ENCODE measurements at regions not wholly inside any gene's neighbourhood (a gene's known extent, or its start where the extent isn't known, plus 50 kb on each side); places are given as distances from the start of the nearest gene placed in this dataset.
"Not testable (repeated sequence)": the region's sequence is repeated elsewhere in the genome, so short reads cannot be mapped to it uniquely, and the experiment has no call there.

DNA sequence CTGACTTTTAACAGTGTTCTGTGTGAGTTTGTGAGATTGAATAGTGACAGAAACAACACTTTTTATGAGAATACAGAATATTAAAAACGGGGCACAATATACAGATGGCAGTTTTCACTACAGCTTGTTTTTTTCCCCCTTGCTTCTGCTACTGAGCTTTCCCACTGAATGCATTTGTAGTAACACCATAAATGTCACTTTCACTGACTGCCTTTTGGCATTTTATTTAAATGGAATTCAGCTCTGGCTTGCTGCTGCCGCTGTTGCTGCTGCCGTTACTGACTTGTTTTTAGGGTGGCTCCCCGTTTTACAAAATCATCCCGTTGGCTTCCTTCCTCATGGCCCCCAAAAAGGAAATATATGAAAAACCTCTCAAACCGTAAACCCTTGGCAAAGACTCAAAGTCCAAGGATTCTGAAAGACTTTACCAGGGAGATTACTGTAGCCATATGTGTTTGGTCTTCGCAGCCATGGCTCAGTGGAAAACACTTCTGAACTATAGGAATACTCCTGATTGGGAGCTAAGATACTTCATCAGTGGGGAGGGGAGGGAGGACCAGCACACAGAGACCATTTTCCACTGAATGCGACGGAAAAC, 151.0 kb downstream of the NUF2 start:
- DNase-seq (ENCODE audit: low read depth), result no peak

DNA sequence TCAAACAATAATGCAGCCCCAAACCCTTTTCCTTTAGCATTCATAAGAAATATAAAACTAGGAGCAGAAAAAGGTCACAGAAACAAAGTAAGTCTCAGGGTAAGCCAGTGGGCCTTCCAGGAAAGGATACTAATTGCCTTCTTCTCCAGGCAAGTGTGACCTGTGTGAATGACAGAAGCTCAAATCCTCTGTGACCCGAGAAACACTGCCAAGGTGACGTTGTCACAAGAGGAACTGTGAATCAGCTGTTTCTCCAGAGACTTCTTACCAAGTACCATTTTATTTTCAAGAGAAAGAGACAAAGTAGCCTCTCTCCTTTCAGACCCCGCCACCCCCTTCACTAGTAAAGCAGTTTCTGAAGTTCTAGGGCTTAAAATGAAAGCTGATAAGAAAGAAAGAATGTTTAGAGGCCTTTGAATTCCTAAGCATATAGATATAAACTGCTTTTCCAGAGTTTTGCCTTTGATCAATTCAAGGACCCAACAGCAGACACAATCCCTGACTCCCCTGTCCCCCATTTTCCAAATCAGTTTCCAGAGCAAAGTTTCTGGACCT, 155.6 kb downstream of the NUF2 start:
- no peak for DNase-seq (ENCODE audit: low read depth)

DNA sequence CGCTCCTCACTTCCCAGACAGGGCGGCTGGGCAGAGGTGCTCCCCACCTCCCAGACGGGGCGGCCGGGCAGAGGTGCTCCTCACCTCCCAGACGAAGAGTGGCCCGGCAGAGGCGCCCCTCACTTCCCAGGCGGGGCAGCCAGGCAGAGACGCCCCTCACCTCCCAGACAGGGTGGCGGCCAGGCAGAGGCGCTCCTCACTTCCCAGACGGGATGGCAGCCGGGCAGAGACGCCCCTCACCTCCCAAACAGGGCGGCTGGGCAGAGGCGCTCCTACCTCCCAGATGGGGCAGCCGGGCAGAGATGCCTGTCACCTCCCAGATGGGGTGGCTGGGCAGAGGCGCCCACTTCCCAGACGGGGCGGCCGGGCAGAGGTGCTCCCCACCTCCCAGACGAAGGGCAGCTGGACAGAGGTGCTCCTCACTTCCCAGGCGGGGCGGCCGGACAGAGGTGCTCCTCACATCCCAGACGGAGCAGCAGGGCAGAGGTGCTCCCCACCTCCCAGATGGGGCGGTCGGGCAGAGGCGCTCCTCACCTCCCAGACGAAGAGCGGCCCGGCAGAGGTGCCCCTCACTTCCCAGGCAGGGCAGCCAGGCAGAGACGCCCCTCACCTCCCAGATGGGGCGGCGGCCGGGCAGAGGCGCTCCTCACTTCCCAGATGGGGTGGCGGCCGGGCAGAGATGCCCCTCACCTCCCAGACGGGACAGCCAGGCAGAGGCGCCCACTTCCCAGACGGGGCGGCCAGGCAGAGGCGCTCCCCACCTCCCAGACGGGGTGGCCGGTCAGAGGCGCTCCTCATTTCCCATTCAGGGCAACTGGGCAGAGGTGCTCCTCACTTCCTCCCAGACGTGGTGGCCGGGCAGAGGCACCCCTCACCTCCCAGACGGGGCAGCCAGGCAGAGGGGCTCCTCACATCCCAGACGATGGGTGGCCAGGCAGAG, 176.9 kb downstream of the NUF2 start:
- DNase-seq (ENCODE audit: low read depth), result not testable (repeated sequence)

DNA sequence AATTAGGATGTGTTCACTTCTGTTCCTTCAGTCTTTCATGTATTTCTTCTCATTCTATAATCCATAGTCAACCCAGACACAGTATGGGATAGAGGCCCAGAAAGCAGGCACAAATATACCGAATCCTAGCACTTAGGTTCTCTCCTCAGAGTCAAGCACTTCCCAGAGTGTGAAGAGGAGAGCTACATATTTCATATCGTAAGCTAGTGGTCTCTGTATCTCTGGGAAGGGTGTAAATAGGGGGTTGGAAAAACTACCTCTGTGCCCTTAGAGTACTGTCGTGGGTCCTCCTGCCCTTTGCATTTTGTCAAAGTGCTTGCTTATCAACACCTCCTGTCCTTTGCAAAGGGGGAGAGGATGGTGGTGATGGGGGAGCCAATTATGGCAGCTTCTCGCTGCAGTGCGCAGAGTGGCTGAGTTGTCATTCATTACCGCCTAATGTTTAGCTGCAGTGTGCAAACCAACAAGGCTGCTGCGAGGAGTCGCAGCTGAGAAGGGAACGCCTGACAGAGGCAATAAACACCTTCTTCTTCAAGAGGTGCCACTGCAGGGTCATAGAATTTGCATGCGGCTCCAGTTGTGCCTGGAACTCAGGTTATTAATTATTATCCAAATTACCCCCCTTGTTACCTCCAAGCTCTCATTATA, 182.7 kb downstream of the NUF2 start:
- DNase-seq (ENCODE audit: low read depth), result no peak

DNA sequence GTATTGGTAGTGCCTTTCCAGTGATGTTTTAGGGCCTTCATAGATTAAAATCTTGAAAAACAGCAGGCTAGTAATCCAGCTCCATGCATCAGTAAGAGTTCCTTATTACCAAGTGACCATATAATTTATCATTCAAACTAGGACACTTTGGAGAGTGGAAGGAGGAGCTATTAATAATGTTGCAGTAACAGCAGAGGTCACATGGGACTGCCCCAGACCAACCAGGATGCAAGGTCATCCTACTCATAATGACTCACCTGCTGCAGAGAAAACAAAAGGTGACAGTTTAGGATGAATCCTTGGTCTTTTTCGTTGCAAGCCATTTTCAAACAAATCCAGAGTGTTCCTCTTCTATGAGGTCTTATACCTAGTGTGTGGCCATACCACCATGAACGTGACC, 187.4 kb downstream of the NUF2 start:
- DNase-seq (ENCODE audit: low read depth), result peak; percentile 51

DNA sequence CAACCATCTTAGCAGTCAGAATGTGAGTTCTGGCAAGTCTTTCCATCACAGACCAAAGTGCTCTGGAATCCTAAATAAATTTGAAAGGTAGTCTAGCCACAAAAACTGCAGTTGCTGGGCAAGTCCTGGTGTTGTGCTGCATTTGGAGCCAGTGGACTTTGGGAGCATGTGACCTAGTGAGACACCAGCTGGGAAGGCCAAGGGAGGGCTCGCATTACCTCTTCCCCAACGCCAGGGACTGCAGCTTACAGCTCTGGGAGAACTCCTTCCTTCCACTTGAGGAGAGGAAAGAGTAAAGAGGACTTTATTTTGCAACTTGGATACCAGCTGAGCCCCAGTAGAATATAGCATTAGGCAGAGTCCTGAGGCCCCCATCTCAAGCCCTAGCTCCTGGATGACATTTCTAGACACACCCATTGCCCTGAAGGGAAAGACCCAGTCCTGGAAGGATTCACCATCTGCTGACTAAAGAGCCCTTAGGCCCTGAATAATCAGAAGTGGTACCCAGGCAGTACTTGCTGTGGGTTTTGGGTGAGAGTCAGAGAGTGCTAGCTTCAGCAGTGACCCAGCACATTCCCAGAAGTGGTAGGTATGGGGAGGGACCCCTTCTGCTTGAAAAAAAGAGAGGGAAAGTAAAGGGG, 190.7 kb downstream of the NUF2 start:
- no peak for DNase-seq (ENCODE audit: low read depth)

DNA sequence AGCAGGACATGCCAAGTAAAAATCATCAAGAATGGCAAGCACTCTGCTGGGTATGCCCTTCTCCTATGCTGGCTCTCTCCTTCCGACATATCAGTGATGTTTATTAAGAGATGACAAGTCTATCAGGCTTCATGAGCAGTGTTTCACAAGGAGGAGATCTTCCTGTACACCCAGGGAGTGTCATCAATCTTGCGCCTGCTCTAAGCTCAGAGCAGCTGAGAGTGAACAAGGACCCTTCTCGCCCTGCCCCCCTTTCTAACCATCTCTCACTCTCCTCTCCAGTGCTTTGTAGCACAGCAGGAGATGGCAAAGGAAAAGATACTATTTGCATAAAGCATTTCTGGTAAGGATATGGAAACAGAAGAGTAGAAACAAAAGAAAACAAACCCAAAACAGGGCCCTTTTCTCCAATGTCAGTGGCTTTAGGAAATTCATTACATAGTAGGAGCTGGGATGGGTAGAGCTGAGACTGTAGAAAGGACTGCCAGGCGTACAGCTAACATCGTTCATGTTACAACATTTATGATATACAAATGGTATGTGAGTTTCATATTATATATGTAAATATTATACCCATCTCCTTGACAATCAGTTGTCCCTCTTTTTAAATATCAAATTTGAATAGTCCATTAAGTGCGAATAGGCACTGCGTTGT, 201.7 kb downstream of the NUF2 start:
- no peak for DNase-seq (ENCODE audit: low read depth)

DNA sequence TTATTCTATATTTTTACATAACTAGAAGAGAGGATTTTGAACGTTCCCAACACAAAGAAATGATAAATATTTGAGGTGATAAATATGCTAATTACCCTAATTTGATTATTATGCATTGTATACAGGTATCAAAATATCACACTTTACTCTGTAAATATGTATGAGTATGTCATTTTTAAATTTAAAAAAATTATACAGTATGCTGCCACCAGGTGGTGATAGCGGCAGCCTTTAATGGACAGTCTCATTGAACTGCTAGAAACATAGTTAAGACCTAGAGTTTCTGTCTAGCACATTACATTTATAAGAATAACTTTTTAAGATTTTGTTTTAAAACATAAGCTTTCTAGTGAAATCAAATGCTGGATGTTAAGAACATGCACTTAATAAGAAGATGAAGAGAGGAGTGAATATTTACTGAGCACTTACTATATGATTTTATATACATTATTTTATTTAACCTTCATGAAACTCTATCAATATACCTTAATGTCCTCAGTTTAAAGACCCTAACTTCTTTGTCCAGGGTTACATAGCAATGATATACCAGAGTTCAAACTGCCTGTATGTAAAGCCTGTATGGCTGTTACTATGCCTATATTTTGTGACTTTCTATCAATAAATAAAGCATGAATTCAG, 207.1 kb downstream of the NUF2 start:
- no peak for DNase-seq (ENCODE audit: low read depth)

DNA sequence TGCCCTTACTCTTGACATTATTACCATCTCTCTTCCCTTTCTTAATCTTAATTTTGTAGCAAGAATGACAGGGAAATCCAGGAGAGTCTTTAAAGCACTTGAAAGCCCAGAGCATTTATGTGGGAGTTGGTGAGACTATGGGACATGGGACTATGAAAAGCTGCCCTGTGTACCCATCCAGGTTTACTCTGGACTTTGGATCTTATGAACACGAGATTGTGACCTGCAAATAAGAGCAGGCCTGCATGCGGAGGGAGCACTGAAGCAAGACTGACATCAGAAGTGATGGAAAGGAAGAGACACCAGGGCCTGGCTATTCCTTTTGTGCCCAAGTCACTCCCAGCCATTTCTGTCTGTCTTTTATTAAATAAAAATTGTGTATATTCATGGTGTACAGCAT, 209.6 kb downstream of the NUF2 start:
- DNase-seq (ENCODE audit: low read depth), result no peak

DNA sequence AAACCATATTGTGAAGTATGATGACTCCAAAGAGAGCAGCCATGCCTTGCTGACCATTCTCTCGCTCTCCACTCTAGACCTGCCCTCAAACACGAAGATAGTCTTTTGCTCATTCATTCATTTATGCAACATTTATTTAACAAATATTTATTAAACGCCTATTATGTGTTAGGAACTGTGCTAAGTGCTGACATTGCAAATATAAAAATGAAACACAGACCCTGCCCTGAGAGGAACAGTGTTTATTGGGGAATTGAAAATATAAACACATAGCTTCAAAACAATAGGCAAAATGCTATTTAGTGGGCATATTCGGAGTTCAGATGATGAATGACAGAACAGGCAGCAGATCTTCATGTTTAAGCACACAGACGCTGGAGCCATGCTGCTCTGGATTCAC, 213.6 kb downstream of the NUF2 start:
- no peak for DNase-seq (ENCODE audit: low read depth)

DNA sequence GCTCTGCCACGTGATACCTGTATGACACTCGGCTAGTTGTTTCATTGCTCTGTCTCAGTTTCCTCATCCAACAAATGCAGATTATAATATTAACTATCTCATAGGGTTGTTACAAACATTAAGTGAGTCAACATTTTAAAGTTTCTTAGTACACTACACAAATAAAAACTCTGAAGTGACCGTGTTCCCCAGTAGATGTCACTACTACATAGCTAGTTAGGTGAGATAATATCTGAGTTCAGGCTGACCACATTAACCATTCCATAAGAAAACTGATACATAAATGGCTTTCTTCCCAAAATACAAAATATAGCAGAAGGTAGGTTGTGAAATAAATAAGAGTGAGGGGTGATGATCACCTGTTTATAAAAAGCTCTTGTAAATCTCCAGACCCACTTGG, 214.1 kb downstream of the NUF2 start:
- peak; percentile 7 for DNase-seq (ENCODE audit: low read depth)

DNA sequence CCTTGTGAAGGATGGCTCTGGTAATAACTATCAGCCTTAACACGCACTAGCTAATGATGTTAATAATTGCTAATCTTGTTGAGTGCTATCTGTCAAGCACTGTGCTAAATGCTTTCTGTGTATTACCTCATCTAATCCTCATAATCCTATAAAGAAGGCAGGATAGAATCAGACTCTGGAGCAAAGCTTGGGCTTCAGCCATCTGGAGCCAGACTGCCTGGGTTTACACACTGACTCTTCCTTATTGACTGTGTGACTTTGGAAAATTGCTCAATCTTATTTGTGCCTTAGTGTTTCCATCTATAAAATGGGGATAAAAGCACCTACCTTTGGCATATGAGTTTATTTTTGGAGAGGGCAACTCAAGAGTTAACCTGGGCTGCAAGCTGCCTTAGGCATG, 216.1 kb downstream of the NUF2 start:
- no peak for DNase-seq (ENCODE audit: low read depth)

DNA sequence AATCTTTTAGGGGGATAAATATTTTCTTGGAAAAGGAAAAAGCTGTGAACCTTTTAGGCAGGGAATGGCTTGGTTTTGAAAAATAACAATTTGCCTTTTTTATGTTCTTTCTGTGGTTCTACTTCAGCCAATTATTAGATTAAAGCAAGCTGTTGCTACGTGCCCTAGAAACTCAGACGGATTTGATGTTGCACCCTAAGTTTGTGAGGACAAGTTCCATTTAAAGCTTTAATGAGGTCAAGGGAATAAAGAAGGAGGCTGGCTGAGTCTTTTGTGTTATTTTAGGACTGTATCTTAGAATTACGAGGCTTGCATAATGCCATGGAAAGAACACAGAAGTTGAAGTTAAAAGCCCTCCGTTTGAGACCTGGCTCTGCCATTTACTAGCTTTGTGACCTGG, 216.9 kb downstream of the NUF2 start:
- no peak for DNase-seq (ENCODE audit: low read depth)

DNA sequence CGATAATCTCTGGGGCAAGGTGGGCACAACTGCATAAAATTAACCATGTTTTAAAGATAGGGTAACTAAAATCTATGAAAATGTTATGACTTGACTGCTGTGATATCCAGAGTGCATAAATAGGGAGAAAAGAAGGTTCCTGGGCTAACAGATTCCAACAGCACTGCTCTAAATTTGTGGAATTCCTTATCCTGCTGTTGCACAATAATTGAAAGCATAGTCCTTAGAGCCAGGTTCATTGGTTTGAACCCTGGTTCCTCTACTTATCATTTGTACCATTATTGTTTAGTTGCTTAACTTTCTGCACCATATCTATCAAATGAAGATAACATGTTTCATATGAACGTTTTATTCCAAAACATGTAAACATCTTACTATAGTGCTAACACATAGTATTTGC, 219.0 kb downstream of the NUF2 start:
- no peak for DNase-seq (ENCODE audit: low read depth)

DNA sequence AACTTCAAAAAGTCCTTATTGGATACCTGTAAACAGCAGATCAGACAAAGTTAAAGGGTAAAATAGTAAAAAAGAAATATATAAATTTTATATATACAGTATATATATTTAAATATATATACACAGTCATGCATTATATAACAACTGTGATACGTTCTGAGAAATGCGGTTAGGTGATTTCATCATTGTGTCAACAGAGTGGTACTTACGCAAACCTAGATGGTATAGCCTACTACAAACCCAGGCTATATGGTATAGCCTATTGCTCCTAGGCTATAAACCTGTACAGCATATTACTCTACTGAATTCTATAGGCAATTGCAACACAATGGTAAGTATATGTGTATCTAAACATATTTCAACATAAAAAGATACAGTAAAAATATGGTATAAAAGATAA, 222.7 kb downstream of the NUF2 start:
- DNase-seq (ENCODE audit: low read depth), result no peak

DNA sequence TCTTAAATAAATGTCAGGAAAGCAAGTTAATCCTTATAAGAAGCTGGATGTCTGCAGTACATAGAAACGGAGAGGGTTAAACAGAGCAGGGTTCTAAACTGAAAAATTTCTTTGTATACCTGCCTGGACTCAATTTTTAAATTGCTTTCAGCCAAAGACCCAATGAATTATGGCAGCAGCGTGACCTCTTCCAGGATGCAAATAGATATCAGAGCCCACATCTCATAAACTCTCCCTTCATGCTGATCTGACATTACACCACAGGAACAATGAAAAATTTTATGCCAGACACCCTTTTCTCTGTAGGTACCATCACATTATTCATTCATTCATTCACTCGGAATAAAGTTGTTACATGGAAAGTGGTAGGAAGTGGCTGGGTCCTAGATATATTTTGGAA, 236.4 kb downstream of the NUF2 start:
- DNase-seq (ENCODE audit: low read depth), result no peak

DNA sequence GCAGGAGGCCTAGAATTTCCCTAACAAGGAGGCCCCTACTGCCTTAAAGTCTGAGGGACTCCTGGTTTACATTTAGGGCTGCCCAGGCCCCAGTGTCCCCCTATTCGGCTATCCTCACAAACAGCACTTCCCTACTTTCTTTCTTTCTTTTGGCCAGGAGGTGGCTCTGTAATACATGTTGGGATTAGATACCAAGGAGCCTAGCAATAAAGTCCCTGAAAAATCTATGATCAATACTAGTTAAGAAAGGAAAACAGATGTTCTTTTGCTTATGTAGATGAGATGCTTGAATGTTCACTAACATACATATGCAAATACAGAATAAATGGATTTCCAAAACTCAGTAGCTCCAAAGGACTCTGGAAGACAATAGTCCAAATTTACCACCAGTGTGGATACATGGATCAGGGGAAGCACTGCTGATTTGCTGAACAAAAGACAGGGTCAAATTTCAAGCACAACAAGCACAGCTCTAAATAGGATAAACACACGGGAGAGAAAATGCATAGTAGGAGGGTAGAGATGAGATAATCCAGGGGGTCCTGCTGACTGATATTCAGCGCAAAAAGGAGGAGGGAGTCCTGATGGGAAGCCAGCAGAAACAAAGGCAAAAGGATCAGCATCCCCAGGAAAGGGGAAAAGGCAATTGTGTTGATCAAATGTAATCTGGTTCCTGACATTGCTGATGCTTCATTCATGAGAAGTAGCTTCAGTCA, 240.0 kb downstream of the NUF2 start:
- DNase-seq (ENCODE audit: low read depth), result peak; percentile 3

DNA sequence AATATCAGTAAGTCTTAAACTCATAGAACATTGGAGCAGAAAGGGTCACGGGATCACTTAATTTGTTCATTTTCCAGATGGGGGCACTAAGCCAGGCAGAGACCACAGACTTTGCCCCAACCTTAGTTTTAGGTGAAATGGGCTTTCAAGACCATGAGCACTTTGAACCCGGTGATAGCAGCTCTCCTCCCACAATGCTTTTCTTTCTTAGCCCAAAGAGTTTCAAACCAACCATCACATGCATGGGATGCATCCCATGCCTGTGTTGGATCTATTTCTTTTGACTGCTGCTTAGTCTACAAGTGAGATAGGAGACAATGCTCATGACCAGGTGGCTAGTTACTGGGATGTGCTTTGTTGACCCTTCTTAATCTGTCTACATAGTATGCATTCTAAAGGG, 240.6 kb downstream of the NUF2 start:
- no peak for DNase-seq (ENCODE audit: low read depth)

DNA sequence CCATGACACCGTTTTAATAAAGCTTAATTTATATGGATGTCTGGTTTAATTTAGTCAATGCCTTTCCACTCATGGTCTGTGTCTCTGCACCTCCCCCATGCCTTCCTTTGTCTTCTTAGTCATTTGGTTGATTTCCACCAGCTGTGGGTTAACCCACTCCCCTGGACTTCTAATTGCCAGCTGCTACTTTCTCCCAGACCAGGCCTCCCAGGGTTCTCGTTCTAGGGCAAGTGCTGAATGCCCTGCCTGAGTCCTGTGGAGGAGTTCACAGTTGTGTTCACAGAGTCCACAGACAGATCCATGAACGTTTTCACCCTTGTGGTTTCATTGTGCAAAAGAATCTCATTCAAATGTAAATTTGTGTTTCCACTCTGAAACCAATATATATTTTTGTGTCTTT, 243.4 kb downstream of the NUF2 start:
- DNase-seq (ENCODE audit: low read depth), result no peak

DNA sequence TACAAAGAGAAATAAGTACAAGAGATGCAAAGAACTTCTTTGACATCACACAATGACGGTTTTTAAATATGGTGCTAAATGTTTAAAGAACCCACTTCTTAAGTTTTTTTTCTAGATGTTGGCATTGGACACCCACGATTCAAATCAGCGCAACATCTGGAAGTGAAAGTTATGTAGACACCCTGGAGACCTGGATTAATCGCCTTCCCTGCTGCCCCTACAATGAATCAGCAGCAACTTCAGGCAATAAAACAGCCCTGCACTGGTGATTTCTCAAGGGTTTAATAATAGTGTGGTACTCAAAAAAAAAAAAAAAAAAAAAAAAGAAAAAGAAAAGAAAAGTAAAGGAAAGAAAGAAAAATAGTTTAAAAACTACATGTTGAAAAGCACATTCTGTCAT, 248.3 kb downstream of the NUF2 start:
- no peak for DNase-seq (ENCODE audit: low read depth)

Data from HT1080 (cell line).